Nephron progenitor cell (in vitro differentiated cells): ENCODE measurements at regions not wholly inside any gene's neighbourhood (a gene's known extent, or its start where the extent isn't known, plus 50 kb on each side); places are given as distances from the start of the nearest gene placed in this dataset.

Source experiments
- DNase-seq: peaks from one replicate; pipeline ENCODE4 v3.0.0; 2021
- H3K27ac Mint-ChIP-seq: 2 replicates; pipeline ENCODE4 v1.8.0; 2021; ENCODE audit warnings: mild to moderate bottlenecking, moderate library complexity, mixed read lengths
- H3K27me3 Mint-ChIP-seq: 2 replicates; pipeline ENCODE4 v1.8.0; 2021; ENCODE audit warnings: mild to moderate bottlenecking, low read depth, mixed read lengths; ENCODE audit not compliant: poor library complexity
- H3K36me3 Mint-ChIP-seq: 2 replicates; pipeline ENCODE4 v1.8.0; 2021; ENCODE audit warnings: low read depth, mixed read lengths
- H3K4me1 Mint-ChIP-seq: 2 replicates; pipeline ENCODE4 v1.8.0; 2021; ENCODE audit warnings: mixed read lengths
- H3K4me3 Mint-ChIP-seq: 2 replicates; pipeline ENCODE4 v1.8.0; 2021; ENCODE audit warnings: mild to moderate bottlenecking, moderate library complexity, mixed read lengths
- H3K9me3 Mint-ChIP-seq: 2 replicates; pipeline ENCODE4 v1.8.0; 2021; ENCODE audit warnings: mild to moderate bottlenecking, moderate library complexity, mixed read lengths
- CTCF ChIP-seq: fragments of 200-600 bp; sonication (generic); IDR thresholded peaks from 2 replicates; pipeline ENCODE4 v1.5.0; 2021; ENCODE audit warnings: antibody characterized with exemption

- H3K36me3 Mint-ChIP-seq = no peaks in the 10 kb centered on the region
- H3K4me3 Mint-ChIP-seq = no peak overlapping the region
- no peak for TF ChIP-seq CTCF
- DNase-seq = no peak
- H3K9me3 Mint-ChIP-seq = peaks cover 7% of the 10 kb centered on the region
- H3K27me3 Mint-ChIP-seq = no peaks in the 10 kb centered on the region
- H3K27ac Mint-ChIP-seq = no peak overlapping the region
- peaks cover 5% of the 10 kb centered on the region for H3K4me1 Mint-ChIP-seq
These were observed 435.2 kb upstream of the ADAMTS16 start for GRCh38 chr5:4704951-4705350.

GRCh38 chr5:4716781-4717180 lies 423.3 kb upstream of the ADAMTS16 start:
- H3K9me3 Mint-ChIP-seq = peaks cover 35% of the 10 kb centered on the region
- no peak for TF ChIP-seq CTCF
- H3K4me3 Mint-ChIP-seq = no peak overlapping the region
- no peak for DNase-seq
- no peaks in the 10 kb centered on the region for H3K4me1 Mint-ChIP-seq
- no peak overlapping the region for H3K27ac Mint-ChIP-seq
- H3K27me3 Mint-ChIP-seq = peaks cover 12% of the 10 kb centered on the region
- H3K36me3 Mint-ChIP-seq = no peaks in the 10 kb centered on the region

GRCh38 chr5:4717446-4717845 lies 422.7 kb upstream of the ADAMTS16 start:
- Mint-ChIP-seq H3K27ac (no peak overlapping the region), H3K36me3 (no peaks in the 10 kb centered on the region), H3K4me3 (no peak overlapping the region), H3K4me1 (no peaks in the 10 kb centered on the region), H3K9me3 (peaks cover 29% of the 10 kb centered on the region), H3K27me3 (peaks cover 12% of the 10 kb centered on the region)
- TF ChIP-seq CTCF = no peak
- DNase-seq = no peak

GRCh38 chr5:4720831-4721230 lies 419.3 kb upstream of the ADAMTS16 start:
- Mint-ChIP-seq H3K4me1 (no peaks in the 10 kb centered on the region), H3K27ac (no peak overlapping the region), H3K9me3 (peaks cover 6% of the 10 kb centered on the region), H3K27me3 (peaks cover 10% of the 10 kb centered on the region), H3K36me3 (no peaks in the 10 kb centered on the region), H3K4me3 (no peak overlapping the region)
- TF ChIP-seq CTCF = no peak
- no peak for DNase-seq

GRCh38 chr5:4722886-4723285 lies 417.2 kb upstream of the ADAMTS16 start:
- H3K4me3 Mint-ChIP-seq = no peak overlapping the region
- no peak for DNase-seq
- no peak overlapping the region for H3K27ac Mint-ChIP-seq
- peaks cover 6% of the 10 kb centered on the region for H3K9me3 Mint-ChIP-seq
- H3K27me3 Mint-ChIP-seq = peaks cover 10% of the 10 kb centered on the region
- H3K36me3 Mint-ChIP-seq = no peaks in the 10 kb centered on the region
- TF ChIP-seq CTCF = no peak
- peaks cover 3% of the 10 kb centered on the region for H3K4me1 Mint-ChIP-seq

- no peak overlapping the region for H3K27ac Mint-ChIP-seq
These were observed 414.5 kb upstream of the ADAMTS16 start for GRCh38 chr5:4725594-4725993.

More at GRCh38 chr5:4725594-4725993, 414.5 kb upstream of the ADAMTS16 start:
- H3K27me3 Mint-ChIP-seq = peaks cover 13% of the 10 kb centered on the region
- peaks cover 14% of the 10 kb centered on the region for H3K4me1 Mint-ChIP-seq
- no peak for TF ChIP-seq CTCF
- H3K9me3 Mint-ChIP-seq = peaks cover 6% of the 10 kb centered on the region
- H3K36me3 Mint-ChIP-seq = no peaks in the 10 kb centered on the region
- H3K4me3 Mint-ChIP-seq = no peak overlapping the region
- DNase-seq = no peak
